Erythroblast (primary cell): ENCODE measurements at regions not wholly inside any gene's neighbourhood (a gene's known extent, or its start where the extent isn't known, plus 50 kb on each side); places are given as distances from the start of the nearest gene placed in this dataset.

Experiments
- GATA1 ChIP-seq: IDR thresholded peaks from 2 replicates; pipeline ENCODE4 v1.6.1; 2011; ENCODE audit warnings: low read depth, mild to moderate bottlenecking, control low read depth, low read length, moderate library complexity
- POLR2A ChIP-seq: IDR thresholded peaks from 2 replicates; pipeline ENCODE4 v1.6.1; 2011; ENCODE audit warnings: mild to moderate bottlenecking, low read length

DNA sequence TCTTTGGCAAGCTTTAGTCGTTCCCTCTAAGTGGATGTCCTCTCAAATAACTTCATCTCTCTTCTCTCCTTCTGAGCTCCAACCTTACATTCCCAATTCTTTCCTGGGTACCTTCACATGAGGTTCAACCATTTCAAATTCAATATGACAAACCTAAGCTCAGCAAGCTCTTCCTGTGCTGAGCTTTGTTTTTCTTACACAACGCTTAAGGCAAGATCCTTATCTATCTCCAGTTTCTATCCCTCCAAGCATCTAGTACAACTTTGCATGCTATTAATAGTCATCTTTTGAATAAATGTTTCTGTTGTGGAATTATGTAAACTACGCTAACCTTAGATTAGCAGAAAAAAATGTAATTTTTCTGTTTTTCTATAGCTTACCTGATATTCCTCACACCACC lies 63.7 kb upstream of the IFNG-AS1 start:
- TF ChIP-seq POLR2A (no peak), GATA1 (no peak)
